Left colon (tissue), 2 donors: ENCODE measurements at regions not wholly inside any gene's neighbourhood (a gene's known extent, or its start where the extent isn't known, plus 50 kb on each side); places are given as distances from the start of the nearest gene placed in this dataset.

ENCODE experiments used
- ATAC-seq: fragments of 200-7000 bp; cut with Tn5 transposase; one replicate; pipeline ENCODE4 v1.9.1; 2020; ENCODE audit warnings: mild to moderate bottlenecking, moderate library complexity
- DNase-seq, 2 donors: peaks; one replicate each; pipeline ENCODE4 v3.0.0-alpha.2; 2020
- intact Hi-C, 2 donors: fragments of 100-400 bp; cut with DNase I in 1 of 2; cut with micrococcal nuclease in 1 of 2; formaldehyde crosslinking; loops; one replicate each; pipeline versions ENCODE4 v1.11.2 to v1.14.0; 2022; cut with DNase I, micrococcal nuclease
- microRNA-seq, 2 donors: library from miRNA; unstranded; fragments of <30 nt; microRNA quantifications; one replicate each; pipeline versions ENCODE4 v1.1.0 to v1.2.0, GENCODE V29; 2020
- donor health status: DM: no; HTN: no; CAD: no.
- donor health status: DM: yes; HTN: yes; CAD: no.

DNA sequence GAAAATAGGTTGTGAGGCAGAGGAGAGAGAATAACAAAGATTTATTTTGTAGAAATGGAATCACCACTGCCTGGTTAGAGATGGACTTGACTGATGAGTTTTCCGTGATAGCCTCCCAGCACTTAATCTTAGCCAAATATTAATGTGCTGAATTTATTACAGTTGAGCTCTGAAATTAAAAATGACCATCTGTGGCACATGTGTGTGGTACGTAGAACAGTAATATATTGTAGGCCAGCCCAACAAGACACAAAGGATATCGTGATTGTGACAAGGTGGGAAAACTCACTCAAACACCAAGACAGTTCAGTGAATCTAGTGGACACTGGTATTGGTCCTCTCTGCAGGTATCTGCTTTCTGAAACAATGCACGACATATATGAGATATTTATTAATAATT, 119.4 kb downstream of the HAO1 start:
- no peak for DNase-seq
- no peak for ATAC-seq
- intact Hi-C loops = no loop called here

DNA sequence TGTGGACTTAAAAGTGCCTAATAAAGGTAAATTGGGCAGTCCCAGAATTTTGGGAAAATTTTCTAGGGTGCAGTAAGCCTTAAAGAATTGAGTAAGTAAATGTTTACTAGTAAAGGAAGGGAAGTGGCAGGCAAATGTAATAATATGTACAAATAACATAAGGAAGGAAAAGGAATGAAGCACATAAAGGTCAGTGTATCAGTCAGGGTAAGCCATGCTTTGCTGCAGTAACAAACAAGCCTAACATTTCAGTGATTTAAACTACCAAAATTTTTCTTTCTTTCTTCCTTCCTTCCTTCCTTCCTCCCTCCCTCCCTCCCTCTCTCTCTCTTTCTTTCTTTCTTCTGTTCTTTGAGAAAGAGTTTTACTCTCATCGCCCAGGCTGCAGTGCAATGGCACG, 117.5 kb downstream of the HAO1 start:
- no peak for ATAC-seq
- no peak for DNase-seq
- intact Hi-C loops = no loop called here

DNA sequence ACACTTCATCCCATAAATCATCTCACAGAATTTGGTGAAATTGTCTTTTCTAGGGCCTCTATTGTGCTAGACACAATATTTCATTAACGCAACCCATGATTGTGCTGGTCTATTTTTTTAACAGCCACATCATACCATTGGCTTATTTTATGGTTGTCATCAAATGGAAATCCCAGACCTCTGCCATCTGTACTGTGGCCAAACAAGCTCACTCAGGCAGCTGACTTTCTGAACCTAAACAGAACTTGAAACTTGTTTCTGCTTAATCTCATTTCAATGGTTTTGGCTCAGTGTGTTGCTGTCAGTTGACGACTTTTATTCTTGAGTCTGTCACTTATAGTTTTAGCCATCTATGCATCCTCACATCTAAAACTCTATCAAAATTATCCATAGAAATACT, 111.8 kb downstream of the HAO1 start:
- DNase-seq = no peak
- no peak for ATAC-seq
- intact Hi-C loops = no loop called here

DNA sequence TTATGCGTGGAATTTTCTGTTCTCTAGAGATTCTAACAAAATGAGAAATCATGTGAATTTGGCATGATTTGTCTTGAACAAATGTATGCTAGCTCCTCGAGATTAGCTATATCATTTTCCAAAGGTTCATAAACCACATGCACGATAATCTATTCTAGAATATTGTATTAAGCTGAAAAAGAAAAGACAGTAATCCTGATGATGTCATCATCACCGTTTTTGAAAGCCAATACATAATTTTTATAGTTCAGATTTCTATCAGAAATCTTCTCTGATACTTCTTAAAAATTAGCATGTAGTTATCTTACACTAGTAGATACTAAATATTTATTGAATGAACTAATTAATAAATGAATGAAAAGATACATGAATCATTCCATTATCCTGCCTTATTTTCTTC, 111.2 kb downstream of the HAO1 start:
- intact Hi-C loops = no loop called here
- ATAC-seq (no peak), DNase-seq (no peak)

DNA sequence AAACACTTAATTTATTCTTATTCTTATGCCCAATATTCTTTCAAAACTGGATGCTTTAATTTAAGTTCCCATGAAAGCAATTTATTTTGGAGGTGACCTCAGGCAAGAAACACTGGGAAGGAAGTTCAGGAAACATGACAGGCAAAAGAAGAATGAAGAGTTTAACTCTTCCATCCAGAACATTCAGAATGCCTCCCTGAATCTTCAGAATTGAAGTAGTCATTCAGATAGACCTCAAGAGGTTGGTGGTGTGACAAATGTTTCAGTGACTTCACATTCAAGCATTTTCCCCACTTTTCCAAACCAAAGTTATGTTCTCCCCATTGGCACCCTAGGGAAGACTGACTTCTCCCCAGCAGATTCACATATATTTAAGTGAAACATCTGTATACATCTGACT, 110.5 kb downstream of the HAO1 start:
- DNase-seq (no peak), ATAC-seq (no peak)
- intact Hi-C loops = no loop called here

Small RNA genes lying in the stretch of these regions (microRNA-seq; reads per million reads assigned to microRNA genes)
- 0 reads per million in 2 donors for gene MIR8062
